ENCODE measurements at regions not wholly inside any gene's neighbourhood (a gene's known extent, or its start where the extent isn't known, plus 50 kb on each side); places are given as distances from the start of the nearest gene placed in this dataset.

GRCh38 chr19:28003543-28003942 is 1209.4 kb downstream of the UQCRFS1 start:
- no peak for DNase-seq
- TF ChIP-seq CTCF (IDR thresholded peaks at IDR 0.05; ENCODE audit: borderline replicate concordance), result no peak
- Histone ChIP-seq H3K4me1 (no peaks in the 10 kb centered on the region), H3K4me3 (no peak overlapping the region), H3K36me3 (no peaks in the 10 kb centered on the region), H3K27me3 (ENCODE audit: low read depth) (peaks cover 16% of the 10 kb centered on the region), H3K27ac (replicated peaks) (no peak overlapping the region), H3K9me3 (replicated peaks) (peaks cover 3% of the 10 kb centered on the region)
- intact Hi-C loops (cut with micrococcal nuclease), result no loop called here

GRCh38 chr19:27997069-27997468 is 1215.9 kb downstream of the UQCRFS1 start:
- no peaks in the 10 kb centered on the region for H3K4me1 ChIP-seq
- DNase-seq, result no peak
- TF ChIP-seq CTCF (IDR thresholded peaks at IDR 0.05; ENCODE audit: borderline replicate concordance), result no peak
- peaks cover 7% of the 10 kb centered on the region for H3K27me3 ChIP-seq (ENCODE audit: low read depth)
- H3K27ac ChIP-seq (replicated peaks), result no peak overlapping the region
- intact Hi-C loops (cut with micrococcal nuclease), result no loop called here
- no peaks in the 10 kb centered on the region for H3K36me3 ChIP-seq
- no peak overlapping the region for H3K4me3 ChIP-seq
- peaks cover 3% of the 10 kb centered on the region for H3K9me3 ChIP-seq (replicated peaks)

- peaks cover 18% of the 10 kb centered on the region for H3K27me3 ChIP-seq (ENCODE audit: low read depth)
- no peak overlapping the region for H3K27ac ChIP-seq (replicated peaks)
- no peak for DNase-seq
- no peaks in the 10 kb centered on the region for H3K9me3 ChIP-seq (replicated peaks)
- intact Hi-C loops (cut with micrococcal nuclease), result no loop called here
- TF ChIP-seq CTCF (IDR thresholded peaks at IDR 0.05; ENCODE audit: borderline replicate concordance), result no peak
- H3K4me1 ChIP-seq, result no peaks in the 10 kb centered on the region
- H3K4me3 ChIP-seq, result no peak overlapping the region
- H3K36me3 ChIP-seq, result no peaks in the 10 kb centered on the region
These were observed 1219.1 kb downstream of the UQCRFS1 start for GRCh38 chr19:27993619-27994570.

- Histone ChIP-seq H3K4me1 (no peaks in the 10 kb centered on the region), H3K36me3 (no peaks in the 10 kb centered on the region), H3K27me3 (ENCODE audit: low read depth) (peaks cover 26% of the 10 kb centered on the region), H3K4me3 (no peak overlapping the region), H3K27ac (replicated peaks) (no peak overlapping the region), H3K9me3 (replicated peaks) (no peaks in the 10 kb centered on the region)
- DNase-seq, result no peak
- no peak for TF ChIP-seq CTCF (IDR thresholded peaks at IDR 0.05; ENCODE audit: borderline replicate concordance)
- intact Hi-C loops (cut with micrococcal nuclease), result no loop called here
These were observed 1226.7 kb downstream of the UQCRFS1 start for GRCh38 chr19:27986299-27986698.

- Histone ChIP-seq H3K4me3 (no peak overlapping the region), H3K27ac (replicated peaks) (no peak overlapping the region), H3K36me3 (no peaks in the 10 kb centered on the region), H3K4me1 (no peaks in the 10 kb centered on the region), H3K9me3 (replicated peaks) (no peaks in the 10 kb centered on the region), H3K27me3 (ENCODE audit: low read depth) (peaks cover 29% of the 10 kb centered on the region)
- intact Hi-C loops (cut with micrococcal nuclease), result no loop called here
- no peak for DNase-seq
- no peak for TF ChIP-seq CTCF (IDR thresholded peaks at IDR 0.05; ENCODE audit: borderline replicate concordance)
These were observed 1237.4 kb downstream of the UQCRFS1 start for GRCh38 chr19:27975419-27976005.

Measured in left ventricle myocardium inferior (tissue), 1 donor.